T-cell (primary cell): ENCODE measurements at regions not wholly inside any gene's neighbourhood (a gene's known extent, or its start where the extent isn't known, plus 50 kb on each side); places are given as distances from the start of the nearest gene placed in this dataset.

ENCODE experiments used
- ATAC-seq, 4 experiments: fragments of 200-7000 bp in 3 of 4; fragments of 150-1000 bp in 1 of 4; cut with Tn5 transposase; replicated peaks in 1 of 4; 1 replicate in 3 of 4; 2 replicates in 1 of 4; pipeline ENCODE4 v1.10.0; 2021; ENCODE audit warnings: moderate library complexity in 3 of 4, mild to moderate bottlenecking in 2 of 4, moderate number of reproducible peaks in 1 of 4
- CTCF ChIA-PET, 2 donors: fragments of 300-600 bp; sonication (Branson Sonifier 250); formaldehyde crosslinking; loops; one replicate each; lab custom pipeline; 2022; ENCODE audit warnings: antibody characterized with exemption in 2 of 2; lab: Charles Lee
- POLR2A ChIA-PET, 2 donors: fragments of 300-600 bp; sonication (Branson Sonifier 250); formaldehyde crosslinking; loops; one replicate each; lab custom pipeline; 2022; ENCODE audit warnings: antibody characterized with exemption in 2 of 2; lab: Charles Lee
- DNase-seq, 35 experiments: peaks; one replicate each; pipeline versions ENCODE4 v3.0.0 to v3.0.0-alpha.2; 2013 to 2023
- H3K27ac ChIP-seq: one replicate; pipeline ENCODE4 v1.5.1; 2013; ENCODE audit warnings: low read length
- H3K27me3 ChIP-seq, 2 experiments: replicated peaks in 1 of 2; 1 replicate in 1 of 2; 2 replicates in 1 of 2; pipeline versions ENCODE4 v1.6.1 to v1.7.0; 2013; ENCODE audit warnings: low read length in 1 of 2, mixed read lengths in 1 of 2; ENCODE audit not compliant: control insufficient read depth in 2 of 2, insufficient read depth in 2 of 2; ENCODE audit errors: extremely low read depth in 1 of 2
- H3K36me3 ChIP-seq, 2 donors: 1 replicate in 1 of 2; 2 replicates in 1 of 2; pipeline versions ENCODE4 v1.6.1 to v1.7.0; 2013; ENCODE audit warnings: low read length in 1 of 2; ENCODE audit not compliant: control insufficient read depth in 2 of 2, insufficient read depth in 1 of 2; ENCODE audit errors: extremely low read depth in 1 of 2
- H3K4me1 ChIP-seq, 2 experiments: 1 replicate in 1 of 2; 2 replicates in 1 of 2; pipeline versions ENCODE4 v1.6.1 to v1.7.0; 2013; ENCODE audit warnings: low read length in 2 of 2, mixed read lengths in 1 of 2; ENCODE audit not compliant: insufficient read depth in 2 of 2, control insufficient read depth in 1 of 2; ENCODE audit errors: extremely low read depth in 1 of 2
- H3K4me3 ChIP-seq, 2 donors: 1 replicate in 1 of 2; 2 replicates in 1 of 2; pipeline versions ENCODE4 v1.5.1 to v1.7.0; 2013; ENCODE audit warnings: mild to moderate bottlenecking in 2 of 2, low read length in 1 of 2, moderate library complexity in 1 of 2; ENCODE audit not compliant: control insufficient read depth in 1 of 2; ENCODE audit errors: extremely low read depth in 1 of 2
- H3K9me3 ChIP-seq: 2 replicates; pipeline ENCODE4 v1.7.0; 2013
- H3K27ac Mint-ChIP-seq, 2 donors: one replicate each; pipeline ENCODE4 v1.8.0; 2020 to 2021; ENCODE audit warnings: mild to moderate bottlenecking in 2 of 2, mixed read lengths in 2 of 2
- H3K27me3 Mint-ChIP-seq, 2 donors: one replicate each; pipeline ENCODE4 v1.8.0; 2021 to 2022; ENCODE audit warnings: mixed read lengths in 2 of 2
- H3K36me3 Mint-ChIP-seq: one replicate; pipeline ENCODE4 v1.8.0; 2021; ENCODE audit warnings: mixed read lengths
- H3K4me1 Mint-ChIP-seq, 3 donors: one replicate each; pipeline ENCODE4 v1.8.0; 2020 to 2022; ENCODE audit warnings: mixed read lengths in 3 of 3, mild to moderate bottlenecking in 1 of 3
- H3K4me3 Mint-ChIP-seq, 3 donors: one replicate each; pipeline ENCODE4 v1.8.0; 2020 to 2022; ENCODE audit warnings: mild to moderate bottlenecking in 3 of 3, mixed read lengths in 3 of 3, moderate library complexity in 3 of 3
- H3K9me3 Mint-ChIP-seq, 3 donors: one replicate each; pipeline ENCODE4 v1.8.0; 2020 to 2022; ENCODE audit warnings: mixed read lengths in 3 of 3
- WGBS: methylation state at CpG from one replicate; pipeline ENCODE4 v1.1.5; 2013; ENCODE audit warnings: missing lambda C conversion rate; ENCODE audit not compliant: insufficient coverage; 5-methylcytosine and 5-hydroxymethylcytosine counted together

- ChIA-PET POLR2A (no interaction called here), CTCF (interaction anchor here in 1 of 2 donors (0.6 to 0.7 kb wide), 2 partner anchors 8 to 546 kb away, joined by 4 to 5 read pairs; no protein-coding TSS in a partner anchor)
- DNase-seq (no peak), ATAC-seq (no peak)
- H3K27ac ChIP-seq, result no peak overlapping the region
- H3K36me3 ChIP-seq, result no peaks in the 10 kb centered on the region
- no peak overlapping the region for H3K4me3 ChIP-seq
- H3K9me3 ChIP-seq, result no peaks in the 10 kb centered on the region
- Mint-ChIP-seq H3K36me3 (no peaks in the 10 kb centered on the region), H3K27ac (no peak overlapping the region), H3K4me3 (no peak overlapping the region), H3K27me3 (peaks cover 10 to 18% of the 10 kb centered on the region in 2 donors), H3K9me3 (peaks cover 0 to 4% (median 0%) of the 10 kb centered on the region in 3 donors), H3K4me1 (no peaks in the 10 kb centered on the region)
- H3K4me1 ChIP-seq, result no peaks in the 10 kb centered on the region
- no CpG with 5 or more reads among the region's 6 CpGs for WGBS
- H3K27me3 ChIP-seq, result peaks cover 0 to 10% of the 10 kb centered on the region in 2 experiments
These were observed 117.9 kb downstream of the TEX36 start for GRCh38 chr10:125565046-125565445.

GRCh38 chr10:125564570-125564969 is 118.4 kb downstream of the TEX36 start:
- DNase-seq (no peak), ATAC-seq (no peak)
- CTCF ChIA-PET, result interaction anchor here in 1 of 2 donors (0.6 kb wide), 1 partner anchor 547 kb away, joined by 4 read pairs; no protein-coding TSS in a partner anchor
- WGBS, result 66% methylated on average over 2 of the region's 3 CpGs
- POLR2A ChIA-PET, result no interaction called here
- Mint-ChIP-seq H3K36me3 (no peaks in the 10 kb centered on the region), H3K27ac (no peak overlapping the region), H3K4me3 (no peak overlapping the region), H3K27me3 (peaks cover 10 to 18% of the 10 kb centered on the region in 2 donors), H3K4me1 (no peaks in the 10 kb centered on the region), H3K9me3 (peaks cover 0 to 4% (median 0%) of the 10 kb centered on the region in 3 donors)
- Histone ChIP-seq H3K4me3 (no peak overlapping the region), H3K27ac (no peak overlapping the region), H3K9me3 (no peaks in the 10 kb centered on the region), H3K27me3 (peaks cover 0 to 10% of the 10 kb centered on the region in 2 experiments), H3K36me3 (no peaks in the 10 kb centered on the region), H3K4me1 (no peaks in the 10 kb centered on the region)

GRCh38 chr10:125562737-125563136 is 120.2 kb downstream of the TEX36 start:
- DNase-seq (no peak), ATAC-seq (no peak)
- POLR2A ChIA-PET, result no interaction called here
- Histone ChIP-seq H3K4me3 (no peak overlapping the region), H3K36me3 (no peaks in the 10 kb centered on the region), H3K4me1 (no peaks in the 10 kb centered on the region), H3K27me3 (peaks cover 0 to 5% of the 10 kb centered on the region in 2 experiments), H3K27ac (no peak overlapping the region), H3K9me3 (no peaks in the 10 kb centered on the region)
- no peak overlapping the region for H3K4me3 Mint-ChIP-seq
- H3K4me1 Mint-ChIP-seq, result no peaks in the 10 kb centered on the region
- WGBS, result 67% methylated on average over 2 of the region's 4 CpGs
- H3K36me3 Mint-ChIP-seq, result no peaks in the 10 kb centered on the region
- no peak overlapping the region for H3K27ac Mint-ChIP-seq
- H3K27me3 Mint-ChIP-seq, result peaks cover 5 to 18% of the 10 kb centered on the region in 2 donors
- H3K9me3 Mint-ChIP-seq, result no peaks in the 10 kb centered on the region
- CTCF ChIA-PET, result no interaction called here

GRCh38 chr10:125560947-125561346 is 122.0 kb downstream of the TEX36 start:
- ATAC-seq (no peak), DNase-seq (no peak)
- Histone ChIP-seq H3K4me3 (no peak overlapping the region), H3K4me1 (no peaks in the 10 kb centered on the region), H3K9me3 (no peaks in the 10 kb centered on the region), H3K27ac (no peak overlapping the region), H3K27me3 (peaks cover 0 to 3% of the 10 kb centered on the region in 2 experiments), H3K36me3 (no peaks in the 10 kb centered on the region)
- Mint-ChIP-seq H3K36me3 (no peaks in the 10 kb centered on the region), H3K4me3 (no peak overlapping the region), H3K9me3 (no peaks in the 10 kb centered on the region), H3K27ac (no peak overlapping the region), H3K4me1 (no peaks in the 10 kb centered on the region), H3K27me3 (peaks cover 8 to 15% of the 10 kb centered on the region in 2 donors)
- ChIA-PET POLR2A (no interaction called here), CTCF (no interaction called here)
- no CpG with 5 or more reads among the region's 2 CpGs for WGBS

- no peak overlapping the region for H3K4me3 Mint-ChIP-seq
- Histone ChIP-seq H3K36me3 (no peaks in the 10 kb centered on the region), H3K9me3 (no peaks in the 10 kb centered on the region), H3K4me1 (no peaks in the 10 kb centered on the region), H3K27ac (no peak overlapping the region), H3K27me3 (no peaks in the 10 kb centered on the region), H3K4me3 (no peak overlapping the region)
- no peaks in the 10 kb centered on the region for H3K4me1 Mint-ChIP-seq
- CTCF ChIA-PET, result no interaction called here
- ATAC-seq (no peak), DNase-seq (no peak)
- no peak overlapping the region for H3K27ac Mint-ChIP-seq
- peaks cover 8 to 19% of the 10 kb centered on the region in 2 donors for H3K27me3 Mint-ChIP-seq
- POLR2A ChIA-PET, result no interaction called here
- H3K9me3 Mint-ChIP-seq, result no peaks in the 10 kb centered on the region
- no peaks in the 10 kb centered on the region for H3K36me3 Mint-ChIP-seq
- no CpG with 5 or more reads among the region's 2 CpGs for WGBS
These were observed 123.8 kb downstream of the TEX36 start for GRCh38 chr10:125559210-125559609.

GRCh38 chr10:125557801-125558505 is 125.0 kb downstream of the TEX36 start:
- H3K4me1 ChIP-seq, result no peaks in the 10 kb centered on the region
- no peaks in the 10 kb centered on the region for H3K4me1 Mint-ChIP-seq
- no peak overlapping the region for H3K4me3 ChIP-seq
- DNase-seq, result no peak
- no peaks in the 10 kb centered on the region for H3K9me3 Mint-ChIP-seq
- no peaks in the 10 kb centered on the region for H3K9me3 ChIP-seq
- H3K36me3 ChIP-seq, result no peaks in the 10 kb centered on the region
- no peak overlapping the region for H3K4me3 Mint-ChIP-seq
- H3K27ac Mint-ChIP-seq, result no peak overlapping the region
- no peak overlapping the region for H3K27ac ChIP-seq
- H3K36me3 Mint-ChIP-seq, result no peaks in the 10 kb centered on the region
- 85% methylated on average over 6 of the region's 7 CpGs for WGBS
- ChIA-PET CTCF (interaction anchor here in 1 of 2 donors (0.6 kb wide), 1 partner anchor 244 kb away, joined by 3 read pairs; no protein-coding TSS in a partner anchor), POLR2A (no interaction called here)
- H3K27me3 ChIP-seq, result no peaks in the 10 kb centered on the region
- ATAC-seq, result no peak
- peaks cover 8 to 19% of the 10 kb centered on the region in 2 donors for H3K27me3 Mint-ChIP-seq
